Brain microvascular endothelial cell (primary cell): ENCODE measurements at regions not wholly inside any gene's neighbourhood (a gene's known extent, or its start where the extent isn't known, plus 50 kb on each side); places are given as distances from the start of the nearest gene placed in this dataset.
"Not testable (repeated sequence)": the region's sequence is repeated elsewhere in the genome, so short reads cannot be mapped to it uniquely, and the experiment has no call there.

Experiments
- DNase-seq: peaks from one replicate; pipeline ENCODE4 v3.0.0-alpha.2; 2020
- H3K27ac ChIP-seq: fragments of 250-450 bp; sonication (Bioruptor Pico); 2 replicates; pipeline ENCODE4 v1.5.1; 2020; ENCODE audit warnings: mild to moderate bottlenecking, moderate library complexity
- H3K27me3 ChIP-seq: fragments of 250-450 bp; sonication (Bioruptor Pico); replicated peaks from 2 replicates; pipeline ENCODE4 v1.5.1; 2020; ENCODE audit warnings: mild to moderate bottlenecking
- H3K36me3 ChIP-seq: fragments of 250-450 bp; sonication (Bioruptor Pico); replicated peaks from 2 replicates; pipeline ENCODE4 v1.5.1; 2020; ENCODE audit warnings: mild to moderate bottlenecking
- H3K4me3 ChIP-seq: 2 replicates; pipeline ENCODE4 v1.5.1; 2011; ENCODE audit warnings: low read depth, mild to moderate bottlenecking, control low read depth, low read length, moderate library complexity
- CTCF ChIP-seq: IDR thresholded peaks from 2 replicates; pipeline ENCODE4 v1.5.1; 2011; ENCODE audit warnings: low read depth, mild to moderate bottlenecking, moderate library complexity, low read length, control low read depth, inconsistent platforms; ENCODE audit errors: missing control alignments
- in situ Hi-C: cut with HindIII; loops from 2 replicates; pipeline ENCODE4 v1.10.0; 2017; ENCODE audit warnings: low sequenced_read_pairs, low pct_ligation_motif_present

GRCh38 chrX:131840799-131841495 lies 182.2 kb upstream of the STK26 start:
- in situ Hi-C loops = no loop called here
- TF ChIP-seq CTCF = no peak
- H3K27me3 ChIP-seq = no peaks in the 10 kb centered on the region
- DNase-seq = no peak
- H3K36me3 ChIP-seq = no peaks in the 10 kb centered on the region
- no peak overlapping the region for H3K27ac ChIP-seq
- H3K4me3 ChIP-seq = no peak overlapping the region

GRCh38 chrX:131841496-131842437 lies 181.3 kb upstream of the STK26 start:
- in situ Hi-C loops = no loop called here
- H3K36me3 ChIP-seq = no peaks in the 10 kb centered on the region
- no peak overlapping the region for H3K4me3 ChIP-seq
- no peaks in the 10 kb centered on the region for H3K27me3 ChIP-seq
- TF ChIP-seq CTCF = peak; percentile 85
- DNase-seq = peak; percentile 45
- no peak overlapping the region for H3K27ac ChIP-seq

DNA sequence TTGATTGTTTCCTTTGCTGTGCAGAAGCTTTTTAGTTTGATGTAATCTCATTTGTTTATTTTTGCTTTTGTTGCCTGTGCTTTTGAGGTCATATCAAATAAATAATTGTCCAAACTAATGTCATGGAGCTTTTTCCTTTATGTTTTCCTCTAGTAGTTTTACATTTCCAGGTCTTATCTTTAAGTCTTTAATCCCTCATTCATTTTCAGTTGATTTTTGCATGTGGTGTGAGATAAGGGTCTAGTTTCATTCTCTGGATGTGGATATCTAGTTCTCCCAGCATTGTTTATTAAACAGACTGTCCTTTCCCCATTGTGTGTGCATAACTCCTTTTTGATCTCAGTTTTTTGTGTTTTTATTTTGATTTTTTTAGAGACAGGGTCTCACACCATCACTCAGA lies 179.1 kb upstream of the STK26 start:
- no peaks in the 10 kb centered on the region for H3K27me3 ChIP-seq
- in situ Hi-C loops = no loop called here
- no peaks in the 10 kb centered on the region for H3K36me3 ChIP-seq
- no peak overlapping the region for H3K4me3 ChIP-seq
- H3K27ac ChIP-seq = no peak overlapping the region
- no peak for TF ChIP-seq CTCF
- no peak for DNase-seq

DNA sequence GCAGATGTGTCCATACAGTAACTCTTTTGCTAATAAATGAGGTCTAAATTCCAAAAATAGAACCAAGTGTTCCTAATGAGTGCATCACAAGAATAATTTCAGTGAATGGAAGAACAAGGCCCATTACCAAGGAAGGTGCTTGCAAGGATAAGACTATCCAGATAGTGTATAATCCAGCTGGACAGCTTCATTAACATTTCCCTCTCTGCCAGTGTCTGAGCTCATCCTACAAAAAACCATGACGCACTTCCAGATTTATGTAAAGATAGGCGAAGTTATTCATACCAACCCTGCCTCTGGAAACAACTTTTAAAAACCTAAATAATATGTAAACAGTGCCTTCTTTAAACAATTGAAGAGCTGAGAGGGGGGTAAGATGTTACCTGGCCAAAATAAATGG lies 177.9 kb upstream of the STK26 start:
- no peaks in the 10 kb centered on the region for H3K36me3 ChIP-seq
- no peak overlapping the region for H3K27ac ChIP-seq
- TF ChIP-seq CTCF = no peak
- no peak overlapping the region for H3K4me3 ChIP-seq
- in situ Hi-C loops = no loop called here
- DNase-seq = no peak
- H3K27me3 ChIP-seq = no peaks in the 10 kb centered on the region

- H3K27me3 ChIP-seq = no peaks in the 10 kb centered on the region
- in situ Hi-C loops = no loop called here
- no peak for TF ChIP-seq CTCF
- H3K36me3 ChIP-seq = no peaks in the 10 kb centered on the region
- H3K27ac ChIP-seq = no peak overlapping the region
- DNase-seq = no peak
- no peak overlapping the region for H3K4me3 ChIP-seq
Measured at GRCh38 chrX:131845771-131846170, 177.3 kb upstream of the STK26 start.

GRCh38 chrX:131850964-131851363 lies 172.1 kb upstream of the STK26 start:
- H3K36me3 ChIP-seq, in situ Hi-C loops, DNase-seq, H3K4me3 ChIP-seq, H3K27me3 ChIP-seq, H3K27ac ChIP-seq: not testable (repeated sequence)
